GM06990 (cell line): ENCODE measurements at regions not wholly inside any gene's neighbourhood (a gene's known extent, or its start where the extent isn't known, plus 50 kb on each side); places are given as distances from the start of the nearest gene placed in this dataset.

Experiments
- DNase-seq: peaks from one replicate; pipeline ENCODE4 v3.0.0-alpha.2; 2011; ENCODE audit not compliant: insufficient read length; ENCODE audit errors: extremely low read depth
- H3K27me3 ChIP-seq: replicated peaks from 2 replicates; pipeline ENCODE4 v1.6.0; 2011; ENCODE audit warnings: low read length; ENCODE audit not compliant: control insufficient read depth, insufficient read depth
- H3K36me3 ChIP-seq: 2 replicates; pipeline ENCODE4 v1.5.1; 2011; ENCODE audit warnings: low read length; ENCODE audit not compliant: control insufficient read depth, insufficient read depth
- H3K4me3 ChIP-seq: replicated peaks from 2 replicates; pipeline ENCODE4 v1.5.1; 2011; ENCODE audit warnings: low read depth, mild to moderate bottlenecking, control low read depth, low read length
- TF ChIP-seq, protein P1 (sequence below): IDR thresholded peaks from 2 replicates; pipeline ENCODE4 v1.5.1; 2011; ENCODE audit warnings: low read length, control low read depth, mild to moderate bottlenecking, inconsistent platforms; ENCODE audit not compliant: insufficient read depth, poor library complexity, severe bottlenecking

DNA sequence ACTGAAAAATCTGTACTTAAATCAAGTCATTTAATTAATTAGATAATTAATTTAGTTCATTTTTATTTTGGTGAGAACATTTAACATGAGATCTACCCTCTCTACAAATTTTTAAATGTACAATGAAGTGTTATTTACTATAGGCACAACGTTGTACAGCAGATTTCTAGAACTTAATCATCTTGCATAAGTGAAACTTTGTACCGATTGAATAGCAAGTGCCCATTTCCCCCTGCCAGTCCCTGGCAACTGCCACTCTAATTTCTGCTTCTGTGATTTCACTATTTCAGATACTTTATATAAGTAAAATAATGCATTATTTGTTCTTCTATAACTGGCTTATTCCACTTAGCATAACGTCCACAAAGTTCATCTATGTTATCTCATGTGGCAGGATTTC lies 50.1 kb upstream of the SYTL5 start:
- no peak for DNase-seq
- TF ChIP-seq, protein P1, sequence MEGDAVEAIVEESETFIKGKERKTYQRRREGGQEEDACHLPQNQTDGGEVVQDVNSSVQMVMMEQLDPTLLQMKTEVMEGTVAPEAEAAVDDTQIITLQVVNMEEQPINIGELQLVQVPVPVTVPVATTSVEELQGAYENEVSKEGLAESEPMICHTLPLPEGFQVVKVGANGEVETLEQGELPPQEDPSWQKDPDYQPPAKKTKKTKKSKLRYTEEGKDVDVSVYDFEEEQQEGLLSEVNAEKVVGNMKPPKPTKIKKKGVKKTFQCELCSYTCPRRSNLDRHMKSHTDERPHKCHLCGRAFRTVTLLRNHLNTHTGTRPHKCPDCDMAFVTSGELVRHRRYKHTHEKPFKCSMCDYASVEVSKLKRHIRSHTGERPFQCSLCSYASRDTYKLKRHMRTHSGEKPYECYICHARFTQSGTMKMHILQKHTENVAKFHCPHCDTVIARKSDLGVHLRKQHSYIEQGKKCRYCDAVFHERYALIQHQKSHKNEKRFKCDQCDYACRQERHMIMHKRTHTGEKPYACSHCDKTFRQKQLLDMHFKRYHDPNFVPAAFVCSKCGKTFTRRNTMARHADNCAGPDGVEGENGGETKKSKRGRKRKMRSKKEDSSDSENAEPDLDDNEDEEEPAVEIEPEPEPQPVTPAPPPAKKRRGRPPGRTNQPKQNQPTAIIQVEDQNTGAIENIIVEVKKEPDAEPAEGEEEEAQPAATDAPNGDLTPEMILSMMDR, result no peak
- Histone ChIP-seq H3K36me3 (no peaks in the 10 kb centered on the region), H3K27me3 (no peaks in the 10 kb centered on the region), H3K4me3 (no peak overlapping the region)
